ENCODE measurements at regions not wholly inside any gene's neighbourhood (a gene's known extent, or its start where the extent isn't known, plus 50 kb on each side); places are given as distances from the start of the nearest gene placed in this dataset.

DNA sequence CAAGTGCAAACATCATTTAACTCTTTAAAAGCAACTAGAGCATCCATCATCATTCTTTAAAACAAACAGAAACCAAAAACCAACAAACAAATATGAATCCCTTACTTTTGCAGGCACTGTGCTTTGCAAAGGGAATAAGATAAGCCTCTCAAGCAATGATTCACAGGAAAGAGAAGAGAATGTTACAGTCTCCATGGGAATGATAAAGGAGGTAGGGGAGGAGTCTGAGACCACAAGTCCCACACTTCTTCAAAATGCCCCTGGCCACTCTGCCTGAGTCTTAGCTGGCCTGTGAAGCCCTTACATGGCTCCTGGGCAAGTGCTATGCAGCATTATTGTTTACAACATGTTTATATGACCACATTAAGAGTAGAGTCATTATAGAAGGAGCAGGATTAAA is 257.7 kb upstream of the MARCKS start:
- no peak for DNase-seq

DNA sequence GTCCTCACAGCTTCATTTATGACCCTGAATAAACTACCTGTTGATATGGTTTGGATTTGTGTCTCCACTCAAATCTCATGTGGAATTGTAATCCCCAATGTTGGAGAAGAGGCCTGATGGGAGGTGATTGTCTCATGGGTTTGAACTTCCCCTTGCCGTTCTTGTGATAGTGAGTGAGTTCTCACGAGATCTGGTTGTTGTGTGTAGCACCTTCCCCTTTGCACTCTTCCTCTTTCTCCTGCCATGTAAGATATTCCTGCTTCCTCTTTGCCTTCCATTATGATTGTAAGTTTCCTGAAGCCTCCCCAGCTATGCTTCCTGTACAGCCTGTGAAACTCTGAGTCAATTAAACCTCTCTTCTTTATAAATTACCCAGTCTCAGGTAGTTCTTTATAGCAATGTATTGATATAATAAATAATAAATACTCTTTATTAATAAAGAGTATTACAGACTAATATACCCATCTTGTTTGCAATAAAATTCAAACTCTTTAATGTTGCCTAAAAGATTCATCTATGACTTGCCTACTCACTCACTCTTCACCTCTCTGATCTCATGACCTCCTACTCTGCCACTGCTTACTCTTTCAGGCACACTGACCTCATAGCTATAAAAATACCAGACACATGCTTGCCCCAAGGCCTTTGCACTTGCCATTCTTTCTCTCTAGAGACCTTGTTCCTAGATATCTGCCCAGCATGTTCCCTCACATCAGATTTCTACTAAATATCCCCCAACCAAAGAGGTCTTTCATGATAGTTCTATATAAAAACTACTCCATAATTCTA is 256.4 kb upstream of the MARCKS start:
- no peak for DNase-seq

DNA sequence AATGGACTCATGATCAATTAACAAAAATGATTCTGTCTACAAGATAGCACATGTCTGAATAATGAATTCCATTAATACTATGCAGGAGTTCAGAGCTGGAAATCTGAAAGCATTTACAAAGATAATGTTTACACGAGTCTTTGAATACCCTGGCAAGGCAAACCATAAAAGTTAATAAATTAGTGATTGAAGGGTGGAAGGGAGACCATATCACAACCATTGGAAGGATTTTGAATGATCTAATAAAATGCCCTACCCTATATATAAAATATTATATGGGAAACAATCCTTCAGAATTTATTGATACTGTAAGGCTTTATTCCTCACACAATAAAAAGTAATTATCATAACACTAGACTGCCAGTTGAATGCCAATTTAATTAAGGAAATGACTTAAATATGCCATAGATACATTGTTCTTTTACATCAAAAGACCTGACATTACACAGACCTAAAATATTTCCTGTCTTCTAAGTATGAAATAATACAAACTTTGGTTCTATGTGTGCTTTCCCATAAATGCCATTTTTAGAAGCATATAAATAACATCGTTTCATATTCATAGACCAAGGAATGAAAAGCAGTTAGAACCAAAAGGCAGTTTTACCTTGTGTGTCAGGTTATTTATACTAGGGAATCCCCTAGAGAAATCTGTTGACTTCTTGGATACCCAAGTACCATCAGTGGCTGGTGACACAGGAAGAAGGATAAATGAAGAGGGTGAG is 249.2 kb upstream of the MARCKS start:
- no peak for DNase-seq

DNA sequence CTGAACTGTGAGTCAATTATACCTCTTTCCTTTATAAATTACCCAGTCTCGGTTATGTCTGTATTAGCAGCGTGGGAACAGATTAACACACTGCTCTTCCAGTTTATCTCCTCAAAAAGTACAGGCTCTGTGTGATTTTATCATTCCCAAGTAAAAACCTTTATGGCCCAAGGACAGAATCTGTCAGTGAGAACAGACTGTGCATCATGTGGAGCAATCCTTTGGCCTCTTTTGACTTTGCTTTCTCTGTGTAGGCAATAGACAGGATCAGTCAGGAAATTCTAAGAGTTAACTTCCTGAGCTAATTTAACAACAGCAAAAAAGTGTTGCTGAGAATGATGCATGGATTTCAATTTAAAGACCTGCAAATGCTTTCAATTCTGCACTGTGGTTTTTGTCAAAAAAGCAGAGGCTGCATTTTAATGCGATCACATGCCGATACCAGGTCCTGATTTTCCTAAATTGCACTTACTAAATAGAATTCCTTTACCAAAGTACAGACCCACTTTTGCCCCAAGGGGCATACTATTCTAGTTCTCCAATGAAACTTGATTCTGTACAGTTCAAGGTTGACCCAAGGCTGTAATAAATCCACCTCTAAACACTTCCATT is 246.7 kb upstream of the MARCKS start:
- no peak for DNase-seq

DNA sequence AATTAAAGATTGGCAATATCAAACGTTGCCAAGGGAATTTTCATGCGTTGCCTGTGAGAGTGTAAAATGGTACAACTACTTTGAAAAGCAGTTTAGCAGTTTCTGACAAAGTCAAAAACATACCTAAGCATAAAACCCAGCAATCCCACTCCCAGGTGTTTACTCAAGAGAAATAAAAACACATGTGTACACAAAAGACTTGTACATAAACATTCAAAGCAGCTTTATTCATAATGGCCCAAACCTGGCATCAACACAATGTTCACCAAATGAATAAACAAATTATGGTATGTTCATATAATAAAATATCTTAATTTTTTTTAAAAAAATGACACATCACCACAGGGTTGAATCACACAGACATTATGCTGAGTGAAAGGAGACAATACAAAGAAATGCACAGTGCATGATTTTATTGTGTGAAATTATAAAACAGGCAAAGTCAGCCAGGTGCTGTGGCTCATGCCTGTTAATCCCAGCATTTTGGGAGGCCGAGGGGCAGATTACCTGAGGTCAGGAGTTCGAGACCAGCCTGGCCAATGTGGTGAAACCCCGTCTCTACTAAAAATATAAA is 240.4 kb upstream of the MARCKS start:
- no peak for DNase-seq

DNA sequence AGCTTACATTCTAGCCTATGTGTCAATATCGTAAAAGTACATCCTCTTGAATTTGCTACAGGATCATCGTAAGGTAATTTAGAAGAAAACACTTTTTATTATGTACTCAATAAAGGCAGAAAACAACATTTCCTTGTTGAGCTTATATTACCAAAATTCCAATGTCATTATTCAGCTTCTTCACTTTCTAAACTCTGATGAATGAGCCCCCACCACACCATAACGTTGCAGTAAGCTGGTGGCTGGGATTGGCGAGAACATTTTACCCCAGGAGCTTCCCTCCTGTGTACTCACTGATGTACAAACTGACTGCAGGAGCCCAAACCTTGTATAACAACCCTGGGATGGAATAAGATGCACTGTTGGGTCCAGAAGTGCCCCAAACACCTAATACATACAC is 238.1 kb upstream of the MARCKS start:
- no peak for DNase-seq

DNA sequence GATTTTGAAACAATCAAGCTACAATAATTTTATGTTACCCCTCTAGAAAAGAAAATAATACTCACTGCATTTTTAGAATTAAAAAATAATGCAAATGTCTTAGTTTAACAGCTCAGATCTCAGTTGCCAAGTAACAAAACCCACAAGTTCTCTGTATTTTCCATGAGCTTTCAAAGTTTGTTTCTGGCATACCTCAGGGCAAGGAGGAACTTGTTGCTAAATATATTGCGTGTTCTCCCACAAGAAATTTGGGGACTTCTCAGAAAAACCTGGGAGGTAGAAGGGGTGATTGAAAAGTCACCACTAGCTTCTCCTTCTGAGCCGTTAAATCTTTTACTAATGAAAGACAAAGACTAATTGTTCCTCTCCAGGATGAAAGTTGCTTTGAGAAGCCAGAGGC is 236.8 kb upstream of the MARCKS start:
- DNase-seq, result no peak

DNA sequence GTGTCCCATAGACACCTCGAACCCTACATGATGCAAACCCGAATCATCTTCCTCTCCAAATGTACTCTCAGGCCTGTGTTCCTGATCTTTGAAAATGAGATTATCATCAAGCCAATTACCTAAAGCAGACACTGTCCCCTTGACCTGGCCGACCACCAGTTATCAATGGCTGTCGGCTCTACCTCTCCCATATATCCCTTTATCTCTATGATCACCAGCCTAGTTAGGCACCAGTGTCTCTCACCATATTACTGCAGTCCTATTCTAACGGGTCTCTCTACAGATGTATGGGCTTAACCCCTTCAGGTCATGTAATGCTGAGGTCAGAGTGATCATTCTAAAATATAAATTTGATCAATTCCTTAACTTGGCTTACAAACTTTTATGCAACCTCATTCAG is 234.9 kb upstream of the MARCKS start:
- no peak for DNase-seq

DNA sequence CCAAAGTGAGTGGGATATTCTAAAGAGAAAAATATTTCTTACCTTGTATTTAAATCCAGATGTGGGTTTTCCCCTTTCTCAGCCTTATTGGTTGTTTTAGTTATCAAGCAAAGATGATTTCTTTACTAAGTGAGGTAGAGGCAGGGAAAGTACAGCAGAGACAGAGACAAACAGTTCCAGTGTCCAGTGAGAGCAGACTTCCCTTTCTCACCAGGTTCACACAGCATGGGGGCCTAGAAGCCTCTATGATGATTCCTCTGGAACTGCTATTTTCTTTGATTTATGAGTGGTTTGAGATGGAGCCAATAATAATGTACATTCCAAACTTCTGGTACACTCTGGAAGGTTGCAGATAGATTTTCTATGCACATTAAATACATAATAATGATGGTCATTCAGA is 234.0 kb upstream of the MARCKS start:
- no peak for DNase-seq

DNA sequence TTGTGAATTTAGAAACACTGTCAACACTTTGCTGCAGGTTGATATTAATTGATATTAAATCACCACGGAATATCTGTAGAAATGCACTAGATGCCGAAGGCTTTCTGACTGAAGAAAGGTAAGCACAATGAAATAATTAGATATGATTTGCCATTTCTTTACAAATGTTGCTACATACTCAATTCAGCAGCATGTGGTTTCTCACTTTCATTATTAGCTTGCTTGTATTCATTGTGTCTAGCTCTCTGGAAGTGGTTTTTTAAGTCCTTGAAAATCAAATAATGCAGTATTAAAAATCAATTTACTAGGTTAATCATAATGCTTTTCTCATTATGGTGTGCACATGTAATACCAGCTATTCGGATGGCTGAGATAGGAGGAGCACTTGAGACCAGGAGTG is 231.3 kb upstream of the MARCKS start:
- DNase-seq, result no peak

DNA sequence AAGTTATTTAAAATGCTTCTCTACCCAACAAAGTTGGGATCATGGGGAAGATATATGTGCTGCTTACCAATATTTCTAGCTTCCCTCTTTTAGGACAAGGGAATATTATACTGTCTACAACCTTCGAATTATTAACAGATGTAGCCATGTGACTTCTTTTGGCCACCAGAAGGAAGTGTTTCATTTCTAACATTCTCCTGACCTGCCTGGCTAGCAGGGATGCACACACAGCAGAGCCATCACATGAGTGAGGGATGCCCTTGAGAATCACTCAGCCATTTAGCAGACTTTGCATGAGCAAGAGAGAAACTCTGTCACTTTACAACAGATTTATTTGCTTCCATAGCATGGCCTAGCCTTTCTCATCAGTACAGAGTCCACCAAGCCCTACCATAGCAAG is 230.7 kb upstream of the MARCKS start:
- DNase-seq, result no peak

DNA sequence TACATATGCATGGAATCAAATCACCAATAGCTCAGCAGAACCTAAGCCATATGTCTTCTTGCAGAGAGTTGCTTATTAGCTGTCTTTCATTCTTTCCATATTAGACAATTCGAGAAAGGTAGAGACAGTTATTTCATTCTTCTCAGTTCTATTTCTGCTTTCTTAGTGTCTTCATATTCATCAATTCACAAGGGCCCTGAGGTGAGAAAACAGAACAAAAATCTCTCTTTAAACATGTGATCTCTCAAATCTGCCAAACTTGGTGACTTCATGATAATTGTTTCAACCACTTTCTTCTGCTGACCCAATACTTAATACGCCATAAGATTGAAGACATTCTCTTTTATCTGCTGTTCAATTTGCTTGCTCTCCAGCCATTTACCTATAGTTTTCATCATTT is 229.7 kb upstream of the MARCKS start:
- DNase-seq, result no peak

DNA sequence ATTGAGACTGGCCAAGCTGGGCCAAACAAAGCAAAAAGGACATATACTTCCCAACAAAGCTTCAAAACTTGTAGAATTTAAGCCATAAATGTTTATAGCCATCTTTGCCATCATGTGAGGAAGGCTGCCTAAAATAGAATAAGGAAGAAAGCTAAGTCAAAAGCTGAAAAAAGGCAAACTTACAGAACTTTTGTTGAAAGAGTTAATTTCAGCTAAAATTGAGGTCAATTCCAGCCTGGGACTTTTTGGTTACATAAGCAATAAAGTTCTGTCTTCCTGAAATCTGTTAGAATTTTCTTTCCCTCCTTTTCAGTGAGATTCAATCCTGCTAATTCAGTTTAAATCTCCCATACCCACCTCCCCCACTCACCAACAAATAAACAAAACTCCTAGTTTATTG is 227.9 kb upstream of the MARCKS start:
- no peak for DNase-seq

DNA sequence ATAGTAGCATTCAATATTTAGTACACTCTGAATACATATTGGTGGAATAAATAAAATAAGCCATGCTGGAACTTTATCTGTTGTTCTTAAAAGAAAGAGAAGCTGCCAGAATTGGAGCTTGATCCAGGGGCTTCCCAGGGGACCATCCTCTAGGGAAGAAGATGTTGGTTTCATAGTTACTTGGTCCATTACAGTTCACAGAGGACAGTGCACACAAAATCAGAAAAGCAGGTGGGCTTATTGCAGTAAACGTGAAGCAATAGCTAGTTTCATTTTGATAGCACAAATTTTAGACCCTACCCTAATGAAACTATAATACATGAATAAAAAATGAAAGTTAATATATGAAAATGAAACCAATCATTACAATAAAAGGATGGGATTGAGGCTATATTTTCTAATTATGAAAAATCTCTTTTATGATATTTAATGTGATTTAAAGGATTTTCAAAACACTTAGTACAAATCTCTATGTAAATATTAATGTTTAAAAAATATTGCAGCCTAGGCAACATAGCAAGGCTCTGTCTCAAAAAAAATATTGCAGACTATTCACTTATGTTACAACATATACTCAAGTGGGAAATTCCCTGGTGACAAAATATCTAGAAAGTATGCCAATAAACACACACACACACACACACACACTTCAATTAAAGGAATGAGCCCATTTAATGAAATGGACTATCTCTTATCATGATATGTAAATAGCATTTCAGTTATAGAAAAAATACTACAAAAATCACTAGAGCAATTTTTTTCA is 227.0 kb upstream of the MARCKS start:
- DNase-seq, result no peak

DNA sequence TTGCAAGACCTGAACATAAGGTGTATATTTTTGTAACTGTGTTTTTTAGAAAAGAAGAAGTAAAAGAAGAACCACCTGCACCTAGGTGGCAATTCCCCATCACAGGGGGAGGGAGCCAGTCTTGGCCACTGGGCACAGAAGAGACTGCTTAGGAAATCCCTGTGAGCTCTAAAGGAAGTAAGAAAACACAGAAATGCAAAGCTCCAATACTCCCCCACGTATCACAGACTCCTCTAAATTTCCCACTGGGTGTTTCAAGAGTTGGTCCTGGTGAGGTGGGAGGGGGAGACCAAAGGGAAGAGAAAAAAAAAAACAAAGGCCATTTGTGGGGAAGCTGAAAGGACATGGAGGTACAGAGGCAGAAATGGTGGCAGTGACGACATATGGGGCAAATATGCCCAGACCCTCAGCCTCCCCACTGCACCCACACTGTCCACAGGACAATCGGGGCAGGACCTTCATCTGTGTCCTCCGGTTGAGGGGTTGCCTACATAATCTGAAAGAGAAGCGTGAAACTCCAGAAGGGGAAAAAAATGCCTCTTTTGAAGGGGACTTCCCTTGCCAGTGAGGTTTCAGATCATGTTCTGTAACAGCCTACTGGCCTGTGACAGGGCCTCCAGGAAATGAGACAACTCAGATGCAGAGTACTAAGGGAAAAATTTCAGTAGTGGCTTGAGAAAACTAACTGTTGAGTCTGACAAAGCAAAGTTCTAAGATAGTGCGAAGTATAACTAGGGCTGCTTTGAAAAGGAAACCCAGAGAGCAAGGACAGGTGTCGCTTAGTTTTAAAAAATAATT is 226.2 kb upstream of the MARCKS start:
- no peak for DNase-seq

DNA sequence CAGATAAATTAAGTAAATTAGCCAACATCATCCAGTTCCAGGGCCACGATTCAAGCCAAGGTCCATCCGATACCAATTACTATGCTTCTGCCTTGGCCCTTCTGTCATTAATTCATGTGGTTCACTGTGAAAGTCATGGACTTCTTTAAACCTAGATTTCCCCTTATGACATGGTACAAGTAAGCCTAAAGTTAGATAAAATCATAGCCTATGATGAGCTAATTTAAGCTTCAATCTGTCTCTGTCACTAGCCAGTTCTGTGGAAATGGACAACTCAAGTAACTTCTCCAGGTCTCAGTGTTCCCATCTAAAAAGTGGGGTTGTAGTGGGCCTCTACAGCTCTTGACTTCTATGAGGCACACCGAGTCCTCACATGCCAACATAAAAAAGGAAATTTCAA is 225.5 kb upstream of the MARCKS start:
- no peak for DNase-seq

DNA sequence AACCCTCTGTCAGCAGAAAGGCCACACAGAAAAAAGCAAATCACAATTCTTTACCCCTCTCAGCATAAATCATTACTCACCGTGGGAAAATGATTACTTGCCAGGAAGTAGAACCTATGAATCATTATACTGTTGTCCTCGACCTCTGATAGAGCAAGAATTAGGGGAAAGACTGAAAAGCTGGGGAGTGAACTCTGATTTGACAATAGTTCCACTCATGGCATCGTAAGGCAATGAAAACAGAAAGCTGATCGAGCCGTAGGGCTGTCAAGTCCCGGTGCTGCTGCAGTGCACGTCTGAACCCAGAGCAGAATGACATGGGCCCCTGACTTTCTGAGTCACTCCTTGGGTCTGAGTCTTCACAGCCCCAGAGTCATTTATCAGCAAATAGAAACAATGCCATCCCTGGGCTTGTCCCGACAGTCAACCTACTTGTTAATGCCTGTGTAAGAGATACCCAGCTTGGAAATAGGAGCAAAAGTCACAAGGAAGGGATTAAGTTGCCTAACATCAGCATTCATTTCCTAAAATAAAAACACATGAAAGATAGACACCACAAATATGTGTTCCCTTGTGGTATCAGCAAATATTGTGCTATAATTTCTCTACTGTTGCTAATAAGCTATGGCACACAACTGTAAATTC is 224.8 kb upstream of the MARCKS start:
- no peak for DNase-seq

DNA sequence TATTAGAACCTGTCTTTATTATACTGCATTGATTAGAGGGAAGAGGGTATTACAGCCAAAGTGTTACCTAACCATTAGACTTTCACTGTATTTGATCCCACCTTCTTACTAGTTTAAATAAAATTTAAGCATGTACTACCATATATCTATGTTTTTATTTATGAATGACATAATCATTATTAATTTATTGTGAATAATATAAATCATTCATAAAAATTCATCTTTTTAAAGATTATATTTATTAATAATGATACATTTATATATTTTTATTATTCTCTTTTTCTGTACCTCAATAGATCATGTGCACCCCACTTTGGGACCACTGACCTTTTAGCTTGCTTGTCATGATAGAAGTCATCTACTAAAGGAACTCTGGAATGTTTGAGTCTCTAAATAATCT is 223.5 kb upstream of the MARCKS start:
- DNase-seq, result no peak

DNA sequence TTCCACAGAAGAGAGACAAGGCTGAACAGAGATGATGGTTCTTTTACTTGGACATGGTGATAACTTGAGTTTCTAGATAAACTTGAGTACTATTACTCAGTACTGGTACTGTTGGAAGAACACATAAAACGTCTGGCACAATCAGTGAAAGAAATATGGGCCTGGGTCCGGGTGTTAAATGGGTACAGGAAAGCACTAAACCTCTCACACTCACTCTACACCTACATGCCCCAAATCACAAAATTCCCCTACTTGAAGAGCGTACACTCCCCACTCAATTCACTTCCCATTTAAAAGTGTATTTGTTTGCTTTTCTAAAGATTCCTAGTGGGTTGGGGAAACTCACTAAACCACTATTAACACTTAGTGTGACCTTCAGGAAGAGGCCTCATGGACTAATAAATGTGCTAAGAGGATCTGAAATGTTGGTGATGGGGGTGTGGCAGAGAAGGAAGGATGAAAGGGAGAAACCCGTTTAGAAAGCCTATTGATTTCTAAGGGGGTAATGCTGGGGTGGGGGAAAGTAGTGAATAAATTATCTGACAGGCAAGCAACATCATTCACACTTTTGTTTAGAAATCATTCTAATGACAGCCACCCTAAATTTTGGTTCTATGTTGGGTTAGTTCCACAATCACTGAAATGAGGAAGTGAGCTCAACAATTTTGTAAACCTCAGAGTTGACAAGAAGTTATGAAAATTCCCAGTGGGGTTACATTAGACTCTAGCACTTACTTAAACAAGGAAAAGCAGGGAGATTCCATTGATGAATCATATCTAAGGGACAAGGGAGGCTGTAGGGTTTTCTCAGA is 222.6 kb upstream of the MARCKS start:
- DNase-seq, result no peak

DNA sequence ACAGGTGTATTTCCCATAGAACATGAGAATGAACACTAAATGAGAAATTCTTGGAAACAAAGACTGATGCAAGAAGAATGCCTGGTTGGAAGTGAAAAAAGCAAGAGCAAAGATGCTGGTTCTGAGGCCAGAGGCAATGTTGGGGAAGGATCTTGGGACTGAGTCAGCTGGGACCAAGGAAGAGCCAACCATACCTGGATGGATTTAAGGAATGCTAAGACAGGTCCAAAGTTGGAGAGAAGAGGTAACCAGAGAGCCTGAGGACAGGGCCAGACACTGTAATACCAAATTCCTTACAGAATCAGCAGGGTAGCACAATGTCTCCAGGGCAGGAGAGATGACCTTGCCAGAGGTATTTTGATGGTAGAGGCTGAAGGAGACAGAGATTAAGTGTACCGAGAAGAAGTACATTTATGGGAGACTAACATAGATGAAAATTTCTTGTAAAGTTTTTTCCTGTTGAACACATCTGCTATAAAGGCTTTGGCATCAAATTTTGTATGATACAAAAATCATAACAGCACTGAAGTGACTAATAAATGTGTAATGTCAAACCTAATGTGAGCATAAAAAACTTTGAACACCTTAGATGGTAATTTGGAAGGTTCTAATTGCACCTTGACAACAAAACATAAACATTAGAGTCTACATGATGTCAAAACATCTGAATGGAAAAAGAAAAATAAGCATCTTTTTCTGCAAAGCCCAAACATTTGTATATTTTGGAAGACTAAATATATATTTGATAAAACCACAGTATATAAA is 221.7 kb upstream of the MARCKS start:
- no peak for DNase-seq
